ENCODE measurements at regions not wholly inside any gene's neighbourhood (a gene's known extent, or its start where the extent isn't known, plus 50 kb on each side); places are given as distances from the start of the nearest gene placed in this dataset.

DNA sequence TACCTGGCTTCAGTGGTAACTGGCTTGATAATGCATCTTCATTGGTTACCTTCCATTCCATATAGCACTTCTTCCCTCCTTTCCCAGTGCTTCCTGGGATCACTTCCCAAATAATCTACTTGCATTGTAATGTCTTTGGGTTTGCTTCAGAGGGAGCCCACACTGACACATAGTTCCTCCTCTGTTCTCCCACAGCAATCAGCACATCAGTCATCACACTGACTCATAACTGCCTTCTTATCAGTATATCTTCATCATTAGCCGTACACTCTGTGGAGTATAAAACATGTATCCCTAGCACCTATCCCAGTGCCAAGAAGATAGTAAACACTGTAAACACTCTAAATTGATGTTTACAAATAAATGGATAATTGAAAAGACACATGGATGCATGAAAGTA is 91.4 kb upstream of the SCN10A start:
- DNase-seq (ENCODE audit: extremely low spot score in 2 of 2), result no peak
- TF ChIP-seq POLR2A (IDR thresholded peaks at IDR 0.05) (no peak), POLR2AphosphoS5 (IDR thresholded peaks at IDR 0.05; ENCODE audit: insufficient read depth in 1 of 2, low read depth in 1 of 2) (no peak)
- Histone ChIP-seq H3K4me3 (no peak overlapping the region), H3K27me3 (no peaks in the 10 kb centered on the region), H3K4me1 (no peaks in the 10 kb centered on the region), H3K27ac (no peak overlapping the region), H3K9me3 (no peaks in the 10 kb centered on the region), H3K36me3 (no peaks in the 10 kb centered on the region)
- intact Hi-C loops (cut with DNase I), result no loop called here

DNA sequence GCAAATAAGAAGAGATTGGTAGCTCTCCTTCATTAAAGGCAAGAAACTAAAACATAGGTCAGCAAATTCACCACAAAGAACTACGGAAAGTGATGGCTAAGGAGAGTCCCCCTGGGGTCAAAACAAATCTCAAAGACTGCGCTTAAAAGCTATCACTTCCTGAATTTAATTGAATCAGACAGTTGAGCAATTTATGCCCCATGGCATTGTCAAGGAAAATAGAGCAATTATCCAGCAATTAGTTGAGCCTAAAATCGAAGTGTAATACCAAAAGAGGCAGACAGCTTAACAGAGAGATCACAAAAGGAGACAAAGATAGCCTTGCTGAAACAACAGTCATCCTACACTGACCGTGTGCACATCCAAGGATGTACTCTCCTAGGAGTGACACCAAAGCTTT is 74.4 kb upstream of the SCN10A start:
- H3K4me1 ChIP-seq, result no peaks in the 10 kb centered on the region
- no peaks in the 10 kb centered on the region for H3K36me3 ChIP-seq
- no peak overlapping the region for H3K4me3 ChIP-seq
- no peak for DNase-seq (ENCODE audit: extremely low spot score in 2 of 2)
- no peaks in the 10 kb centered on the region for H3K27me3 ChIP-seq
- no peak overlapping the region for H3K27ac ChIP-seq
- intact Hi-C loops (cut with DNase I), result no loop called here
- TF ChIP-seq CTCF (IDR thresholded peaks at IDR 0.05) (no peak), POLR2A (IDR thresholded peaks at IDR 0.05) (no peak), POLR2AphosphoS5 (IDR thresholded peaks at IDR 0.05; ENCODE audit: insufficient read depth in 1 of 2, low read depth in 1 of 2) (no peak)
- H3K9me3 ChIP-seq, result peaks cover 4% of the 10 kb centered on the region

- DNase-seq (ENCODE audit: extremely low spot score in 2 of 2), result no peak
- no peaks in the 10 kb centered on the region for H3K36me3 ChIP-seq
Observed at GRCh38 chr3:38878646-38879045, 62.6 kb upstream of the SCN10A start.

More at GRCh38 chr3:38878646-38879045, 62.6 kb upstream of the SCN10A start:
- no peak for TF ChIP-seq CTCF (IDR thresholded peaks at IDR 0.05)
- no peak for TF ChIP-seq POLR2A (IDR thresholded peaks at IDR 0.05)
- TF ChIP-seq POLR2AphosphoS5 (IDR thresholded peaks at IDR 0.05; ENCODE audit: insufficient read depth in 1 of 2, low read depth in 1 of 2), result no peak
- Histone ChIP-seq H3K9me3 (no peaks in the 10 kb centered on the region), H3K4me3 (no peak overlapping the region), H3K27ac (no peak overlapping the region), H3K4me1 (no peaks in the 10 kb centered on the region), H3K27me3 (no peaks in the 10 kb centered on the region)
- intact Hi-C loops (cut with DNase I), result no loop called here

All from vagina (tissue), 2 donors.